Esophagus muscularis mucosa (tissue), 4 donors: ENCODE measurements at regions not wholly inside any gene's neighbourhood (a gene's known extent, or its start where the extent isn't known, plus 50 kb on each side); places are given as distances from the start of the nearest gene placed in this dataset.

Source experiments
- DNase-seq: peaks from one replicate; pipeline ENCODE4 v3.0.0-alpha.2; 2017; ENCODE audit errors: extremely low spot score
- H3K27ac ChIP-seq, 4 donors: fragments of 200-600 bp; sonication (generic); replicated peaks in 1 of 4; 1 replicate in 3 of 4; 2 replicates in 1 of 4; pipeline ENCODE4 v1.5.1; 2016 to 2019; ENCODE audit warnings: mild to moderate bottlenecking in 1 of 4
- H3K27me3 ChIP-seq, 4 donors: fragments of 200-600 bp; sonication (generic); one replicate each; pipeline versions ENCODE4 v1.5.1 to v1.6.0; 2016 to 2019
- H3K36me3 ChIP-seq, 4 donors: fragments of 200-600 bp; sonication (generic); one replicate each; pipeline ENCODE4 v1.5.1; 2016 to 2019
- H3K4me1 ChIP-seq, 4 donors: fragments of 200-600 bp; sonication (generic); one replicate each; pipeline ENCODE4 v1.5.1; 2016 to 2019
- H3K4me3 ChIP-seq, 4 donors: fragments of 200-600 bp; sonication (generic); 1 replicate in 2 of 4; 2 replicates in 2 of 4; pipeline ENCODE4 v1.5.1; 2016 to 2019; ENCODE audit warnings: mild to moderate bottlenecking in 4 of 4, moderate library complexity in 1 of 4
- H3K9me3 ChIP-seq, 4 donors: fragments of 200-600 bp; sonication (generic); 1 replicate in 3 of 4; 2 replicates in 1 of 4; pipeline ENCODE4 v1.5.1; 2016 to 2019
- CTCF ChIP-seq, 3 experiments: fragments of 200-600 bp in 2 of 3; fragments of 450-650 bp in 1 of 3; sonication (generic) in 2 of 3; IDR thresholded peaks; one replicate each; pipeline ENCODE4 v1.5.1; 2017 to 2019; ENCODE audit warnings: antibody characterized with exemption in 3 of 3, mild to moderate bottlenecking in 2 of 3, moderate library complexity in 1 of 3
- EP300 ChIP-seq: sonication (generic); formaldehyde crosslinking; IDR thresholded peaks from one replicate; pipeline ENCODE4 v1.6.1; 2017; ENCODE audit warnings: antibody characterized with exemption
- POLR2A ChIP-seq: fragments of 450-650 bp; IDR thresholded peaks from one replicate; pipeline ENCODE4 v1.6.1; 2017; ENCODE audit warnings: antibody characterized with exemption, moderate library complexity, mild to moderate bottlenecking, low read depth
- POLR2AphosphoS5 ChIP-seq, 2 donors: sonication (generic); formaldehyde crosslinking; IDR thresholded peaks; one replicate each; pipeline ENCODE4 v1.6.1; 2017; ENCODE audit warnings: antibody characterized with exemption in 2 of 2
- WGBS: methylation state at CpG from one replicate; pipeline ENCODE4 v1.1.5; 2018; 5-methylcytosine and 5-hydroxymethylcytosine counted together
- intact Hi-C: fragments of 100-400 bp; cut with DNase I; formaldehyde crosslinking; loops from one replicate; pipeline ENCODE4 v1.15.1; 2023

GRCh38 chr2:144333143-144333555 lies 186.8 kb downstream of the ZEB2 start:
- TF ChIP-seq POLR2A (no peak), CTCF (IDR thresholded peaks at IDR 0.05) (no peak), EP300 (no peak), POLR2AphosphoS5 (IDR thresholded peaks at IDR 0.05) (no peak)
- peaks cover 4 to 18% (median 15%) of the 10 kb centered on the region in 4 donors for H3K4me1 ChIP-seq
- peak overlapping the region; percentile 76 to 87 (median 84) for H3K27ac ChIP-seq
- H3K9me3 ChIP-seq: no peaks in the 10 kb centered on the region
- 73% methylated on average over 9 of the region's 9 CpGs for WGBS
- DNase-seq: no peak
- intact Hi-C loops: loop anchor here (5.0 kb wide), 1 partner anchor 179 kb away; no protein-coding TSS in a partner anchor
- peak overlapping the region; percentile 72 to 87 (median 84) for H3K4me3 ChIP-seq
- H3K36me3 ChIP-seq: no peaks in the 10 kb centered on the region
- no peaks in the 10 kb centered on the region for H3K27me3 ChIP-seq

- H3K9me3 ChIP-seq: no peaks in the 10 kb centered on the region
- H3K27ac ChIP-seq: peak overlapping the region; percentile 76 to 87 (median 84)
- DNase-seq: no peak
- H3K4me3 ChIP-seq: peak overlapping the region; percentile 72 to 87 (median 84)
- H3K27me3 ChIP-seq: no peaks in the 10 kb centered on the region
- peaks cover 4 to 18% (median 15%) of the 10 kb centered on the region in 4 donors for H3K4me1 ChIP-seq
- H3K36me3 ChIP-seq: no peaks in the 10 kb centered on the region
- no peak for TF ChIP-seq EP300
- TF ChIP-seq POLR2AphosphoS5 (IDR thresholded peaks at IDR 0.05): peak; percentile 54 to 65
- intact Hi-C loops: loop anchor here (5.0 kb wide), 1 partner anchor 180 kb away; no protein-coding TSS in a partner anchor
- 3% methylated on average over 33 of the region's 77 CpGs for WGBS
Observed at GRCh38 chr2:144332356-144333142, 187.4 kb downstream of the ZEB2 start.

- intact Hi-C loops: loop anchor here (5.0 kb wide), 1 partner anchor 180 kb away; no protein-coding TSS in a partner anchor
- under 1% methylated on average over 23 of the region's 66 CpGs for WGBS
- DNase-seq: no peak
- H3K4me3 ChIP-seq: peak overlapping the region; percentile 72 to 87 (median 84)
- H3K9me3 ChIP-seq: no peaks in the 10 kb centered on the region
- TF ChIP-seq EP300 (no peak), CTCF (IDR thresholded peaks at IDR 0.05) (peak in 2 of 3 experiments; percentile 33 to 35), POLR2AphosphoS5 (IDR thresholded peaks at IDR 0.05) (peak in 1 of 2 donors; percentile 49), POLR2A (no peak)
- H3K36me3 ChIP-seq: no peaks in the 10 kb centered on the region
- H3K4me1 ChIP-seq: peaks cover 4 to 18% (median 15%) of the 10 kb centered on the region in 4 donors
- no peaks in the 10 kb centered on the region for H3K27me3 ChIP-seq
- peak overlapping the region; percentile 76 to 87 (median 84) for H3K27ac ChIP-seq
Observed at GRCh38 chr2:144331674-144332355, 188.1 kb downstream of the ZEB2 start.

GRCh38 chr2:144330951-144331673 lies 188.8 kb downstream of the ZEB2 start:
- Histone ChIP-seq H3K36me3 (no peaks in the 10 kb centered on the region), H3K27ac (peak overlapping the region; percentile 76 to 87 (median 84)), H3K9me3 (no peaks in the 10 kb centered on the region), H3K27me3 (no peaks in the 10 kb centered on the region), H3K4me1 (peaks cover 4 to 18% (median 15%) of the 10 kb centered on the region in 4 donors), H3K4me3 (peak overlapping the region; percentile 72 to 87 (median 84))
- TF ChIP-seq CTCF (IDR thresholded peaks at IDR 0.05) (no peak), POLR2AphosphoS5 (IDR thresholded peaks at IDR 0.05) (no peak), EP300 (no peak), POLR2A (no peak)
- intact Hi-C loops: loop anchor here (5.0 kb wide), 1 partner anchor 181 kb away; no protein-coding TSS in a partner anchor
- DNase-seq: no peak
- WGBS: 10% methylated on average over 12 of the region's 12 CpGs
